DMS53 treated with DMSO at 0.1 percent for 48 hours (cell line): ENCODE measurements at regions not wholly inside any gene's neighbourhood (a gene's known extent, or its start where the extent isn't known, plus 50 kb on each side); places are given as distances from the start of the nearest gene placed in this dataset.

Experiments
- DNase-seq: peaks from one replicate; lab custom pipeline; 2025; ENCODE audit not compliant: unreplicated experiment; lab: John Stamatoyannopoulos, UW

DNA sequence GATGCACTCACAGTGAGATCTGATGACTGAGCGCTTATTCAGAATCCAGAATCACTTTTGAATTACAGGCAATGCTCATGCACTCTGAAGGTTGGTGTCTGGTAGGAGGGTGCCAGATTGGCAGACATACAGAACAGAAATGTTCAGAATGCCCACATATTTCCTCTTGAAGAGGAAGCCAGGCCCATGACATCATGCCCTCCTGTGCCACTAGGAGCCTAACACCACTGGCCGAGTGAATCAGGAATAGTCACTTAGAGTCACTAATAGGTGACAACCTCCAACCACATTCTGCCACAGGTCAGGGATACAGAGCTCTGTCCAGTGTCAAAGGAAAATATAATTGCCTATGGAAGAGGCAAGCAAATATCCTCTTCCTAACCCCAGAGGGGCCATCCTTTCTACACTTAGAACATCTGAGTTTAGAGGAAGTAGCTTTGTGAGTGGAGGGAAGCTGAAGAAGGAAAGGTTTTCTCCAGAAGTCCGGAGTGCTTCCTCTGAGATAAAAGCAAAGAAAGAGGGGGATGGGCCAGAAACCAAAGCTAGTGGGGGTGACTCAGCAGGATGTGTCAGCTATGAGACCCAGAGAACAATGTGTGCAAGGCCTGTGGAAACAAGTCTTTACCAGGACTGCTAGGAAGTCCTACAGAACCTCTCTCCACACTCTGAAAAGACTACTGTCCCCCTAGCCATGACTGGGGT, 838.8 kb downstream of the GRID1 start:
- no peak for DNase-seq

DNA sequence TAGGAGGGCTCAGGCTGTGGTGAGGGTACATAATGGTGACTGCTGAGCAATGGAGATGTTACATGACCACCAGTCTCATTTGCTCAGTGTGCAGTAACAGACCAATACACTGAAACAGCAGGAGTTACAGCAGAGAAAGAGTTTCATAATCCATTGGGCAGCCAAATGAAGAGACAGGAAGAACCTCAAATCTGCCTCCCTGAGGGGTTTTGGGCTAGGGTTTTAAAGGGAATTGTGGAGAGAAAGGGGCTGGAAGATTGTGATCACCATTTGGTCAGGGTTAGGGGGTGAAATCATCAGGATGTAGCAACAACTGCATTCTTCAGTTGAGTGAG, 838.3 kb downstream of the GRID1 start:
- DNase-seq = no peak

DNA sequence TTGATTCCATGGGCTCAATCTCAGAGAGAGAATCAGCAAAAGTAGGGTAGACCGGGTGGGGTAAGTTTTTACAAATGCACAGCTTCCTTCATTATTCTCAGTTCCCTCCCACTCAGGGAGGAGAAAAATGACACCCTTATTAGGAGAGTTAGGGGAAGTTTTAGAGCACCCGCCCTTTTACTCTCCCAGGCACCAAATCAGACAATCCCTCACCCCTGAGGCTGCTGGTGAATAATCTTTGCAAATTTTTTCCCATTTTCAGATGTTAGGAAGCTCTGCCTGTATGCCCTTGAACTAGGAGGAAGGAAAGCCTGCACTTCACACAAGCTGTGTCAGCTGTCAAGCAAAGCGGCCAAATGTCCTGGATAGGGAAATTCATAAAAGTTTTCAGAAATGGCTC, 834.9 kb downstream of the GRID1 start:
- no peak for DNase-seq

DNA sequence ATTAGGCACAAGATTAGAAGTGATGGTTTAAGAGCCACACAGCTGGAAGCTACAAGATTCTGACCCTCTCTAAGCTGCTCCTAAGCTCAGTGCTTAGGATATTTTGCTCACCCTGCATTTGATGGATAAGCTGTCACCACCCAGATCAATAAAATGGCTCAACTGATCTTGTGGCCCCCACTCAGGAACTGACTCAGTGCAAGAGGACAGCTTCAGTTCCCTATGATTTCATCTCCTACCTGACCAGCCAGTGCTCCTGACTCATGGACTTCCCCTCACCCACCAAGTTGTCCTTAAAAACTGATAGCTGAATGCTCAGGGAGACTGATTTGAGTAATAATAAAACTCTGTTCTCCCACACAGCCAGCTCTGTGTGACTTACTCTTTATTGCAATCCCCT, 833.8 kb downstream of the GRID1 start:
- DNase-seq = no peak

DNA sequence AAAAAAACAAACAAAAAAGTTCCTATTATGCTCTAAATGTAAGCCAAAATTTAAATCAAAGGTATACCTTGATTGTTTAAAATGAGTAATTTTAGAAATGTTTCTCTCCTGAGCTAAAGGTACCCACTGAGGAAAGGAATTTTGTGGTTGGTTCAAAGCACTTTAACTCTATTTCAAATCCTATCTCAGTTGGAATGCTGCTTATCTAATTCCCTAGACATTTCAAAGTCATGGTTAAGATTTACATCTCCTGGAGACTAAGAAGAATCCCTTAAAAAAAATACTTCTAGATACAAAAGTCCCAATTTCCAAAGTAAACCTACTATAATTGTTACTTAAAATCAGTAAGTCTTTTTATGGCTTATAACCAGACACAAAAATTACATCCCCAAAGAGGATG, 830.7 kb downstream of the GRID1 start:
- no peak for DNase-seq

DNA sequence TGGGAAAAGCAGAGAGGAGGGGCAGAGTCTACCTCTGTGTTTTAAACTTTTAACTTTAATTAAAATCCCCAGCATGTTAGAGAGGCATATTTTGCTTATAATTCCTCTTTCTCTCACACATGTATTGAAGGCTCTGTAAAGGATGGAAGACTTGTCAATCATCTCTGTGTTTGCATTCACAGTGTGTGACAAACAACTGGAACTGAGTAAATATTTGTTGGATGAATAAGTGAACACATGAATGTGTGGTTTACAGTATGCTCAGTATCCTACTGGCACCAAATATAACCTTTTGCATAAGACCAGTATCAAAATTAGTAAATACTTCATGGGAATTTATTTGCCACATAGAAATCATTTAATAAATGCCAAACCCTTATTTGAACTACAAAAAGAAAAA, 829.0 kb downstream of the GRID1 start:
- DNase-seq = peak; percentile 92

DNA sequence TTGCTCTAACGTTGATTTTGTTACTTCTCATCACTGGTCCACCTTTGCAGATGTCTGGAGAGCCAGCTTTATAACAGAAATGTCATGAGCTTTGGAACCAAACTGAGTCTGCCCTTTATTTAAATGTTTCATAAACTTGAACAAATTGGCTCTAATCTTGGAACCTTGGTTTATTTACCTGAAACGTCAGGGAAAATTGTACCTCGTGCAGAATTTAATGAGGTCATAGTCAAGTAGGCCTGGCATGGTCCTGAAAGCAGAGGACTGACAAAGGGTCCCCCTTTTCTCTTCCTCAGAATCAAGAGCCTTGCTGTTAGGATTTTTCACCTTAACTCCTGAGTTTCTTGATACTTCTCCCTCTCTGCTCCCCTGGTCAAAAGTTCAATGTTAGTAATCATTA, 828.0 kb downstream of the GRID1 start:
- DNase-seq = no peak

DNA sequence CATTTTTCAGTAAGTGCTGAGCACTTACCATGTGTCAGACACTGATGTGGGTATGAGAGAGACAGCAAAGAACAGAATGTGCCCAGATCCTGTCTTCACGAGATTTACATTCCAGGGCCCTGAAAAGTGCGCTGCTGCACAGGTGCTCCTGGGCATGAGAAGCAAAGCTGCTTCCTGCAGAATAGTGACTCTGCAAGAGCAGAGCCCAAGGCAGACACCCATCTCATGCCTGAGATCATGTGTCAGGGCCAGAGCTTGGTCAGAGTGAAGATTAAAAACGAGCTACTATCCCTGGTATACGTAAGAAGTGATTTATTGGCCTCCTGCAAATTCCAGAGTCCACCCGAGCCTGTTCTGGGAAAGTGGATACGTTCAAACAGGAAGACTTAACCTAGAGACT, 824.4 kb downstream of the GRID1 start:
- DNase-seq = no peak

DNA sequence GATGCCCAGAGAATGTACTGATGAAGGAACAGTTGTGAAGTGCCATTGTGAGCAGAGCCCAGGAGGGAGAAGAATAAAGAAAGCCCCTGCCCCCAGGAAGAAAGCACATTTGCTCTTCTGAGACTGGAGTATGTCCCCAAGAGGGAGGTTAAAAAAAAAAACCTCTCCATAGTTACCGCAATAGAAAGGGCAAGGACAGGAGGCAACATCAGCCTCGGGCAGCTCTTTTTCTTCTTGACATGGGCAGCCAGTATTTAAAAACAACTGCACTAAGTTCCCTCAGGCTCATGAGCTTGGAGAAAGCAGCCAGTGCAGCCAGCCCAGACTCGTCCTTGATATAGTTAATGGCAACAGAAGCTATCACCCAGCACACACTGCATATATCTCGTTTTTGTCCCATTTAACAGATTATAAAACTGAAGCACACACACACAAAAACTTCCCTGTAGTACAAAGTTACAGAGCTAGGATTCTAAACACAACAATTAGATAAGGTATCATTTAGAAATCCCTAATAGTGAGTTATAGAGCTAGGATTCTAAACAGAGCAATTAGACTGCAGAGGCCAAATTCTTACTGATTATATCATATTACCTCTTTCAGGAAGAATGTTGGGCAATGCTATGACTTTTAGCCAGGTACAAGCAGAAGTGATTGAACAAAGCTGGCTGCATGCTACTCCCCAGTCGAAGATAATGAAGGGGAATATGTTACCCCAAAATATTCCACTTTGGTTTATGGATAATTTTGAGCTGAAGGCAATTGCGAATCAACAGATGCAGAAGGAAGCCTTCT, 823.5 kb downstream of the GRID1 start:
- DNase-seq = no peak

DNA sequence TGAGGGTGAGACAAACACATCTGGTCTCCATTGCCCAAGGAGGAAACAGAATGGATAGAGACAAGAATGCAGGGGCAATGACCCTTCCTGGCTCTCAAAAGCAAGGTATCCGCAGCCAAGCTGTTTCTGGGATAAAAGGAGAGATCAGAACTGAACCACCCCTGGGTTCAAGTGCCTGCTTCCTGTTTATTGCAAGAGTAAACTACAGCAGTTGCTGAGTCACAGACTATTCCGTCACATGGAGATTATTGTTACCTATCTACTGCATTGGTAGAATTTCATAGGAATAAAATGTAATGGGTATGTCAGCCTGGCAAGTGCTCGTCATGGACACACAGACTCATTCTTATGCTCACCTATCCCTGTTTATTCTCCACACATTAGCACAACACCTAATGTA, 821.6 kb downstream of the GRID1 start:
- DNase-seq = peak; percentile 59

DNA sequence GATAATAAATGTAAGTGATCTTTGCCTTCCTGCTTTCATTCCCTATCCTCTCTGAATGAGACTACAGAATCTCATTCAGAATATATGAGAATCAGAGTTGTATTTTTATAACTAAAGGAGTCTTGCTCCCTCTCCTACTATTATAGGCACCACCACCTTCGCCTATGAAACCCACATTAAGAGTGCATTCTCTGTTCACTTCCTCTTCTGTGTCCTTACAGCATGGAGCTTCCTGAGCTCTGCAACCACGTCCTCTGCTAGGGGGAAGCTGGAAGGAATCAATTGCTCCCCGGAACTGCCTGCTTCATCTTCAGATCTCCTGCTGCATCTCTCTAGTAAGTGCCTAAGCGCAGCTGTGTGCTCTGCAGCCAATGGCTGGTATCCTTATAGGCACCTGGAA, 820.7 kb downstream of the GRID1 start:
- DNase-seq = no peak

DNA sequence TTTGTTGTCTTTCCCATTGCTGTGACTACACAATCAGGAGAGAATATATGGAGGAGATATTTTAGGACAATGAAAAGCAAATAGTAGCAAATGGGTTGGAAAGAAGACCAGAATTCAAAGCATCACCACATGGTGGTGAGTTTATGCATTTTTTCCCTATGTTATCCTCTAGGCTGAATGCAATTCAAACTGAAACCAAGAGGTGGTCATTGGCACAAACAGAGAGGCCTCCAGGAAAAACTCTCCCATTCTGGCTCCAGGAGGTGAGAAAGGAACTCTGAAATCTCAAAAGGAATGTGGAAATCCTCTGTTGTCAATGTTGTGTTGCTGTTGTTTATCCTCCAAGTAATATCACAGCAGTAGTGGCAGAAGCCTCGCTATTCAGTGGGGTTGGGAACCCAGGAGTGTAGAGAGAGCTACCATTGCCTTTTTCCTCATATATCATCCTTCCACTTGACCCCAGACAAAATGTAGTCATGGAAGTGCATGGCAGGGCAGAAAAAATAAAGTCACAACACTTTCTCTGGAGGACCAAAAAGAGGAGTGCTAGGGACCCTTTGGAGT, 819.1 kb downstream of the GRID1 start:
- no peak for DNase-seq

DNA sequence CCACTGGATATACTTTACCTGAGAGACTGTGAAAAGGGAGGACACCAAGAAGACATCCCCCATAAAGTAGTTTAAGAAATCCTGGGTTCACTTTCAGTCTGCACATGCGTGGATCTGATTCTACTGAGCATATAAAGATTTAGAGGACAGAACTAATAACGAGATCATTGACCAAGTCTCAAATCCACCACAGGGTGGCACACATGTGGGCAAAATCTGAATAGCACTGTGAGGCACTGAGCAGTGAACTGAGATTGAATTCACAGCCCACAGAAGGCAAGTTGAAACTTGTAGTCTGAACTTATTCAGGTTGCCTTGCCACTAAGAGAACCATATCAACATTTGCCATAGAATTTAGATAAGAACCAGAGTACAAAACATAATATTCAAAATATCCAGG, 818.6 kb downstream of the GRID1 start:
- peak; percentile 53 for DNase-seq
